ENCODE measurements at regions not wholly inside any gene's neighbourhood (a gene's known extent, or its start where the extent isn't known, plus 50 kb on each side); places are given as distances from the start of the nearest gene placed in this dataset.

GRCh38 chr2:195331966-195332365 lies 325.1 kb upstream of the SLC39A10 start:
- ChIA-PET CTCF (no interaction called here), POLR2A (no interaction called here)
- H3K9me3 ChIP-seq (replicated peaks; ENCODE audit: control insufficient read depth, insufficient read depth, low read length), result no peaks in the 10 kb centered on the region
- H3K27ac ChIP-seq (ENCODE audit: insufficient read depth, low read depth, low read length), result no peak overlapping the region
- no peaks in the 10 kb centered on the region for H3K27me3 ChIP-seq (ENCODE audit: control insufficient read depth in 2 of 2, insufficient read depth in 2 of 2, low read length in 2 of 2)
- no peaks in the 10 kb centered on the region for H3K79me2 ChIP-seq (ENCODE audit: control insufficient read depth, insufficient read depth, low read length)
- dilution Hi-C loops (cut with MboI; ENCODE audit: extremely low pct_ligation_motif_present, low sequenced_read_pairs) (no loop called here), intact Hi-C loops (cut with micrococcal nuclease) (no loop called here)
- TF ChIP-seq GATA2 (IDR thresholded peaks at IDR 0.05; ENCODE audit: insufficient read depth, insufficient read length, low read depth, low read length) (no peak), EZH2 (IDR thresholded peaks at IDR 0.05; ENCODE audit: borderline replicate concordance, low read depth, low read length, severe bottlenecking) (no peak), FOS (IDR thresholded peaks at IDR 0.05; ENCODE audit: borderline replicate concordance, insufficient read depth, low read length) (no peak)
- no peaks in the 10 kb centered on the region for H3K4me1 ChIP-seq (ENCODE audit: control insufficient read depth, extremely low read depth, insufficient read depth, low read length)
- H3K4me2 ChIP-seq (ENCODE audit: insufficient read depth, low read length), result no peak overlapping the region
- no peak overlapping the region for H3K9ac ChIP-seq (replicated peaks; ENCODE audit: extremely low read depth, insufficient read depth, low read length)
- H3K4me3 ChIP-seq (replicated peaks in 1 of 3; ENCODE audit: insufficient read depth in 1 of 3, low read depth in 1 of 3, low read length in 3 of 3), result no peak overlapping the region
- H3K36me3 ChIP-seq (ENCODE audit: control insufficient read depth in 2 of 2, extremely low read depth in 1 of 2, insufficient read depth in 2 of 2, low read length in 2 of 2), result no peaks in the 10 kb centered on the region
- H3K9me1 ChIP-seq (replicated peaks; ENCODE audit: control insufficient read depth, extremely low read depth, insufficient read depth, low read length), result no peaks in the 10 kb centered on the region
- BruUV-seq (replicated peaks), result no TSS peak
- no peaks in the 10 kb centered on the region for H4K20me1 ChIP-seq (replicated peaks; ENCODE audit: control insufficient read depth, extremely low read depth, insufficient read depth, low read length)
- H2AFZ ChIP-seq (ENCODE audit: low read depth, low read length), result no peak overlapping the region
- DNase-seq (ENCODE audit: low read depth, low spot score) (no peak), FAIRE-seq (no peak)

GRCh38 chr2:195331129-195331528 lies 325.9 kb upstream of the SLC39A10 start:
- Histone ChIP-seq H3K9ac (replicated peaks; ENCODE audit: extremely low read depth, insufficient read depth, low read length) (no peak overlapping the region), H3K9me3 (replicated peaks; ENCODE audit: control insufficient read depth, insufficient read depth, low read length) (no peaks in the 10 kb centered on the region), H3K9me1 (replicated peaks; ENCODE audit: control insufficient read depth, extremely low read depth, insufficient read depth, low read length) (no peaks in the 10 kb centered on the region), H3K4me1 (ENCODE audit: control insufficient read depth, extremely low read depth, insufficient read depth, low read length) (no peaks in the 10 kb centered on the region), H3K27me3 (ENCODE audit: control insufficient read depth in 2 of 2, insufficient read depth in 2 of 2, low read length in 2 of 2) (no peaks in the 10 kb centered on the region), H4K20me1 (replicated peaks; ENCODE audit: control insufficient read depth, extremely low read depth, insufficient read depth, low read length) (no peaks in the 10 kb centered on the region), H3K4me3 (replicated peaks in 1 of 3; ENCODE audit: insufficient read depth in 1 of 3, low read depth in 1 of 3, low read length in 3 of 3) (no peak overlapping the region), H3K79me2 (ENCODE audit: control insufficient read depth, insufficient read depth, low read length) (no peaks in the 10 kb centered on the region), H3K27ac (ENCODE audit: insufficient read depth, low read depth, low read length) (no peak overlapping the region), H3K36me3 (ENCODE audit: control insufficient read depth in 2 of 2, extremely low read depth in 1 of 2, insufficient read depth in 2 of 2, low read length in 2 of 2) (no peaks in the 10 kb centered on the region), H2AFZ (ENCODE audit: low read depth, low read length) (no peak overlapping the region), H3K4me2 (ENCODE audit: insufficient read depth, low read length) (no peak overlapping the region)
- intact Hi-C loops (cut with micrococcal nuclease), result no loop called here
- TF ChIP-seq EZH2 (IDR thresholded peaks at IDR 0.05; ENCODE audit: borderline replicate concordance, low read depth, low read length, severe bottlenecking) (no peak), JUN (IDR thresholded peaks at IDR 0.05; ENCODE audit: borderline replicate concordance, insufficient read depth, insufficient read length, low read depth) (no peak), CTCF (IDR thresholded peaks at IDR 0.05; ENCODE audit: extremely low read depth in 1 of 2, insufficient read depth in 1 of 2, low read depth in 1 of 2, low read length in 2 of 2) (no peak), POLR2A (IDR thresholded peaks at IDR 0.05; ENCODE audit: low read depth, low read length) (no peak), MAX (IDR thresholded peaks at IDR 0.05; ENCODE audit: insufficient read depth, insufficient read length) (no peak)
- DNase-seq (ENCODE audit: low read depth, low spot score) (no peak), FAIRE-seq (no peak)
- POLR2A ChIA-PET, result no interaction called here
- CTCF ChIA-PET, result no interaction called here
- no TSS peak for BruUV-seq (replicated peaks)
- dilution Hi-C loops (cut with MboI; ENCODE audit: extremely low pct_ligation_motif_present, low sequenced_read_pairs), result no loop called here

Data from endothelial cell of umbilical vein (primary cell).